Liver (tissue), 3 donors: ENCODE measurements at regions not wholly inside any gene's neighbourhood (a gene's known extent, or its start where the extent isn't known, plus 50 kb on each side); places are given as distances from the start of the nearest gene placed in this dataset.

ENCODE experiments used
- CTCF ChIP-seq: fragments of 150-350 bp; IDR thresholded peaks from 2 replicates; pipeline ENCODE4 v1.5.1; 2017; ENCODE audit warnings: improper control_type of control experiment, low read depth, low read length; ENCODE audit not compliant: missing input control
- FOXA1 ChIP-seq: IDR thresholded peaks from 2 replicates; pipeline ENCODE4 v1.6.1; 2016; ENCODE audit warnings: antibody characterized with exemption
- GABPA ChIP-seq, 2 donors: IDR thresholded peaks in 1 of 2; conservative IDR thresholded peaks in 1 of 2; 2 replicates each; pipeline ENCODE4 v1.6.1; 2016; ENCODE audit warnings: antibody characterized with exemption in 2 of 2, mild to moderate bottlenecking in 1 of 2, moderate library complexity in 1 of 2
- JUND ChIP-seq, 2 donors: IDR thresholded peaks; 2 replicates each; pipeline ENCODE4 v1.6.1; 2016; ENCODE audit warnings: antibody characterized with exemption in 2 of 2
- RAD21 ChIP-seq, 2 donors: IDR thresholded peaks; 2 replicates each; pipeline ENCODE4 v1.6.1; 2016; ENCODE audit warnings: antibody characterized with exemption in 2 of 2, mild to moderate bottlenecking in 2 of 2
- donor health status: healthy.
- donor health status: healthy.

DNA sequence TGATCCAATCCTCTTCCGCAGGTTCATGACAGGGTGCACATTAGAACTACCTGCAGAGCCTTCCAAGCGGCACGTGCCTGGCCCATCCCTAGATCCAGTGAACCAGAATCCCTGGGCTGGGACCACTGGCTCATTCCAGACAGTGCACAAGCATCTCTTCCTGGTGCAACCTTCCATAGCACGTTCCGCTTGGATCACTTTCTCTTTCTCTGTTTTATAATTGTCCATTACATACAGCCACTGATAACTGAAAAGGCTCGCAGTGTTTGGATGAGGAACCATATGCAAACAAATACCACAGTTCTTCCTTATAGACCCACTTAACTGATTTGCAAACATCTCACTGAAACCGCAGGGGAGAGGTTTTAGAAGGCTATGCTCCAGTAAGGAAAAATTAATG is 59.6 kb upstream of the DDR1 start:
- TF ChIP-seq FOXA1 (no peak), RAD21 (IDR thresholded peaks at IDR 0.05) (no peak), CTCF (no peak), JUND (IDR thresholded peaks at IDR 0.05) (no peak), GABPA (IDR thresholded peaks at IDR 0.05 in 1 of 2, conservative IDR thresholded peaks at IDR 0.05 in 1 of 2) (no peak)
